ENCODE measurements at regions not wholly inside any gene's neighbourhood (a gene's known extent, or its start where the extent isn't known, plus 50 kb on each side); places are given as distances from the start of the nearest gene placed in this dataset.

DNA sequence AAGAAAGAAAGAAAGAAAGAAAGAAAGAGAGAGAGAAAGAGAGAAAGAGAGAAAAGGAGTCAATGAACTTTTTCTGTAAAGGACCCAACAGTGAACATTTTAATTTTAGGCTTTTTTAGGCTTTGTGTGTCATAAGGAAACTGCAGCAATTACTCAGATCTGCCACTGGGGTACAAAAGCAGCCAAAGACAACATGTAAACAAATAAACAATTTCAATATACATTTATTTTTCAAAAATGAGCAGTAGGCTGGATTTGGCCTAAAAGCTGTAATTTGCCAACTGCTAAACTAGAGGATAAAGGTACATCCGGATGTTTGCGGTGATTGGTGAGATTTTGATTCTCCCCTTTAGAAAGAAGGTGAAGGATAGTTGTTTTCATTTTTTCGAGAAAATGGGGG is 143.6 kb downstream of the CEMIP2 start:
- no peak for TF ChIP-seq POLR2A (IDR thresholded peaks at IDR 0.05)
- TF ChIP-seq, protein P1, sequence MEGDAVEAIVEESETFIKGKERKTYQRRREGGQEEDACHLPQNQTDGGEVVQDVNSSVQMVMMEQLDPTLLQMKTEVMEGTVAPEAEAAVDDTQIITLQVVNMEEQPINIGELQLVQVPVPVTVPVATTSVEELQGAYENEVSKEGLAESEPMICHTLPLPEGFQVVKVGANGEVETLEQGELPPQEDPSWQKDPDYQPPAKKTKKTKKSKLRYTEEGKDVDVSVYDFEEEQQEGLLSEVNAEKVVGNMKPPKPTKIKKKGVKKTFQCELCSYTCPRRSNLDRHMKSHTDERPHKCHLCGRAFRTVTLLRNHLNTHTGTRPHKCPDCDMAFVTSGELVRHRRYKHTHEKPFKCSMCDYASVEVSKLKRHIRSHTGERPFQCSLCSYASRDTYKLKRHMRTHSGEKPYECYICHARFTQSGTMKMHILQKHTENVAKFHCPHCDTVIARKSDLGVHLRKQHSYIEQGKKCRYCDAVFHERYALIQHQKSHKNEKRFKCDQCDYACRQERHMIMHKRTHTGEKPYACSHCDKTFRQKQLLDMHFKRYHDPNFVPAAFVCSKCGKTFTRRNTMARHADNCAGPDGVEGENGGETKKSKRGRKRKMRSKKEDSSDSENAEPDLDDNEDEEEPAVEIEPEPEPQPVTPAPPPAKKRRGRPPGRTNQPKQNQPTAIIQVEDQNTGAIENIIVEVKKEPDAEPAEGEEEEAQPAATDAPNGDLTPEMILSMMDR (IDR thresholded peaks at IDR 0.05) = no peak
